CD8-positive, alpha-beta memory T cell (primary cell): ENCODE measurements at regions not wholly inside any gene's neighbourhood (a gene's known extent, or its start where the extent isn't known, plus 50 kb on each side); places are given as distances from the start of the nearest gene placed in this dataset.

Experiments used
- CTCF ChIA-PET: fragments of 350-600 bp; sonication (Branson Sonifier 250); formaldehyde crosslinking; loops from one replicate; lab custom pipeline; 2021; ENCODE audit warnings: antibody characterized with exemption; lab: Charles Lee
- POLR2A ChIA-PET: fragments of 350-600 bp; sonication (Branson Sonifier 250); formaldehyde crosslinking; loops from one replicate; lab custom pipeline; 2021; ENCODE audit warnings: antibody characterized with exemption; lab: Charles Lee
- DNase-seq, 5 donors: peaks; one replicate each; pipeline versions ENCODE4 v3.0.0 to v3.0.0-alpha.2; 2020 to 2022; ENCODE audit warnings: mixed read lengths in 1 of 5
- H3K27ac ChIP-seq: one replicate; pipeline ENCODE4 v1.7.0; 2013; ENCODE audit warnings: low read depth, mild to moderate bottlenecking, low read length, moderate library complexity
- H3K27me3 ChIP-seq: 2 replicates; pipeline ENCODE4 v1.7.0; 2013; ENCODE audit warnings: low read length, mild to moderate bottlenecking; ENCODE audit not compliant: insufficient read depth, poor library complexity, severe bottlenecking
- H3K36me3 ChIP-seq: 2 replicates; pipeline ENCODE4 v1.7.0; 2013; ENCODE audit warnings: mild to moderate bottlenecking, low read length, moderate library complexity; ENCODE audit not compliant: insufficient read depth
- H3K4me1 ChIP-seq: 2 replicates; pipeline ENCODE4 v1.7.0; 2013; ENCODE audit warnings: mild to moderate bottlenecking, low read length, moderate library complexity; ENCODE audit not compliant: insufficient read depth
- H3K4me3 ChIP-seq: 2 replicates; pipeline ENCODE4 v1.7.0; 2013; ENCODE audit warnings: mild to moderate bottlenecking, low read length
- H3K9me3 ChIP-seq: 2 replicates; pipeline ENCODE4 v1.7.0; 2013; ENCODE audit warnings: mild to moderate bottlenecking, low read length
- H3K27ac Mint-ChIP-seq, 8 donors: one replicate each; pipeline ENCODE4 v1.8.0; 2020 to 2021; ENCODE audit warnings: mixed read lengths in 8 of 8, mild to moderate bottlenecking in 6 of 8, inconsistent platforms in 3 of 8, moderate library complexity in 3 of 8
- H3K27me3 Mint-ChIP-seq, 2 donors: one replicate each; pipeline ENCODE4 v1.8.0; 2020 to 2021; ENCODE audit warnings: mixed read lengths in 2 of 2, mild to moderate bottlenecking in 1 of 2, moderate library complexity in 1 of 2
- H3K36me3 Mint-ChIP-seq, 3 donors: one replicate each; pipeline ENCODE4 v1.8.0; 2020 to 2021; ENCODE audit warnings: mixed read lengths in 3 of 3, inconsistent platforms in 1 of 3, mild to moderate bottlenecking in 1 of 3
- H3K4me1 Mint-ChIP-seq, 3 donors: one replicate each; pipeline ENCODE4 v1.8.0; 2020 to 2021; ENCODE audit warnings: mixed read lengths in 3 of 3, inconsistent platforms in 1 of 3, mild to moderate bottlenecking in 1 of 3
- H3K4me3 Mint-ChIP-seq, 7 donors: one replicate each; pipeline ENCODE4 v1.8.0; 2020 to 2021; ENCODE audit warnings: mixed read lengths in 7 of 7, mild to moderate bottlenecking in 6 of 7, moderate library complexity in 4 of 7, inconsistent platforms in 2 of 7
- H3K9me3 Mint-ChIP-seq, 5 donors: one replicate each; pipeline ENCODE4 v1.8.0; 2020 to 2022; ENCODE audit warnings: mixed read lengths in 5 of 5, mild to moderate bottlenecking in 3 of 5, moderate library complexity in 2 of 5, inconsistent platforms in 1 of 5

DNA sequence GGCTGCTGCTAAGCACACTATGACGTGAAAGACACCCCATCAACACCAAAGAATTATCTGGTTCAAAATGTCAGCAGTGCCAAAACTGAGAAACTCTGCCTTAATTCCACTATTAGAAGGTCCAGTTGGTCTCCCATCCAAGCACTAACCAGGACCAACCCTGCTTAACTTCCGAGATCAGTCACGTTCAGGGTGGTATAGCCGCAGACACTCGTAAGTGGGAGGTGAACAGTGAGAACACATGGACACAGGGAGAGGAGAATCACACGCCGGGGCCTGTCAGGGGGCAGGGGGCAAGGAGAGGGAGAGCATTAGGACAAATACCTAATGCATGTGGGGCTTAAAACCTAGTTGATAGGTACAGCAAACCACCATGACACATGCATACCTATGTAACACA is 83.4 kb downstream of the C13orf42 start:
- Mint-ChIP-seq H3K27ac (no peak overlapping the region), H3K36me3 (peaks cover 0 to 2% (median 0%) of the 10 kb centered on the region in 3 donors), H3K9me3 (peaks cover 0 to 8% (median 2%) of the 10 kb centered on the region in 5 donors), H3K27me3 (peaks cover 10 to 27% of the 10 kb centered on the region in 2 donors), H3K4me1 (no peaks in the 10 kb centered on the region), H3K4me3 (no peak overlapping the region)
- Histone ChIP-seq H3K27ac (no peak overlapping the region), H3K9me3 (no peaks in the 10 kb centered on the region), H3K4me3 (no peak overlapping the region), H3K4me1 (no peaks in the 10 kb centered on the region), H3K27me3 (no peaks in the 10 kb centered on the region), H3K36me3 (no peaks in the 10 kb centered on the region)
- ChIA-PET CTCF (no interaction called here), POLR2A (no interaction called here)
- DNase-seq: no peak

DNA sequence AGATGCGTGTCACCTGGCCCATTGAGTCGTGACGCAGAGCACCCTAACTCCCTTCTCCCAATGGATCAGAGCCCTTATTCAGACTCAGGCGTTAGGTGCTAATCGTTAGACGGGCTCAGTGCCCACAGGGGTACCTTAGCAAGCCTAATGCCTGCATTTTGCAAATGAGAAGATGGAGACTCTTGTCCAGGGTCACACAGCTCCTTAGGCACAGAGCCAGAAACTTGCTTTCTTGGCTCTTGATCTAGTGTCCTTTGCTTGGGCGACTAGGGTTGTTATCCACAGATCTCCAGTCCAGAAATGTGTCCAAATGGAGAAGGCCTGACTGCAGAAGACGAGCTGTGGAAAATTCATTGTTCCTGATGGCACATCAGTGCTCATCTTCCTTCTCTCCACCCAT is 85.1 kb downstream of the C13orf42 start:
- Mint-ChIP-seq H3K9me3 (peaks cover 0 to 8% (median 2%) of the 10 kb centered on the region in 5 donors), H3K4me3 (no peak overlapping the region), H3K36me3 (peaks cover 0 to 2% (median 0%) of the 10 kb centered on the region in 3 donors), H3K27ac (no peak overlapping the region), H3K4me1 (no peaks in the 10 kb centered on the region), H3K27me3 (peaks cover 10 to 34% of the 10 kb centered on the region in 2 donors)
- no peak for DNase-seq
- H3K4me1 ChIP-seq: no peaks in the 10 kb centered on the region
- H3K9me3 ChIP-seq: no peaks in the 10 kb centered on the region
- H3K27ac ChIP-seq: no peak overlapping the region
- H3K36me3 ChIP-seq: no peaks in the 10 kb centered on the region
- no peaks in the 10 kb centered on the region for H3K27me3 ChIP-seq
- ChIA-PET CTCF (no interaction called here), POLR2A (no interaction called here)
- no peak overlapping the region for H3K4me3 ChIP-seq

DNA sequence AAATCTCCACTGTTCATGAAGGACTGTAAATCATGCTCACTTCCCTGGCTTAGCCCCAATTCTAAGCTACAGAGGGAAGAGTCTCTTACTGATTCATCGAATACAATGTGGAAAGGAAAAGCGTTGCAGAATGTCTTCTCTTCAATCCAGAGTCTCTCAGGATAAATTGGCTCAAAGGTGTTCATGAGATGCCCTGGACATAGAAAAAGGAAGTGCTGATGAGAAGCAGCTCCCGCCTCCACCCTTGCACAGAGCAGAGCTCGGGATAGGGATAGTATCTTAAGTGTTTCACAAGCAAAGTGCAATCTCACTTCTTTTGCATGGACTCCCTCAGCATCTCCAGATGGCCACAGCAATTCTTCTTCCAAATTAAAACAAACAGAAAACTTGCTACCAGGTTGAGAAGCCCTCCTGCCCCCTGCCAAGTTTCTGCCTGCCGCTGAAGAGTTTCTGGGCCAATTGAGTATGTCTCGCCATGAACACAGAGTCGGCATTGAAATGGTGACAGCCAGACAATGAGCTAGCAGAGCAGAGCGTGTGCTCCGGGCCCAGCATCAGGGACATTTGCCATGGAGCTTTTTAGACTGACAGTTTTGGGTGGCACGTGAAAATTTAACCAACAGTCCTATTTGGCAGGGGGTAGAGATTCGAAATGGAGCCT is 85.7 kb downstream of the C13orf42 start:
- H3K27me3 ChIP-seq: no peaks in the 10 kb centered on the region
- no peaks in the 10 kb centered on the region for H3K36me3 ChIP-seq
- H3K4me1 ChIP-seq: no peaks in the 10 kb centered on the region
- no peaks in the 10 kb centered on the region for H3K4me1 Mint-ChIP-seq
- POLR2A ChIA-PET: no interaction called here
- peaks cover 0 to 8% (median 2%) of the 10 kb centered on the region in 5 donors for H3K9me3 Mint-ChIP-seq
- no peak overlapping the region for H3K4me3 Mint-ChIP-seq
- H3K9me3 ChIP-seq: no peaks in the 10 kb centered on the region
- H3K27ac Mint-ChIP-seq: no peak overlapping the region
- H3K27me3 Mint-ChIP-seq: peaks cover 10 to 40% of the 10 kb centered on the region in 2 donors
- CTCF ChIA-PET: no interaction called here
- peaks cover 0 to 2% (median 0%) of the 10 kb centered on the region in 3 donors for H3K36me3 Mint-ChIP-seq
- H3K27ac ChIP-seq: no peak overlapping the region
- no peak overlapping the region for H3K4me3 ChIP-seq
- no peak for DNase-seq

DNA sequence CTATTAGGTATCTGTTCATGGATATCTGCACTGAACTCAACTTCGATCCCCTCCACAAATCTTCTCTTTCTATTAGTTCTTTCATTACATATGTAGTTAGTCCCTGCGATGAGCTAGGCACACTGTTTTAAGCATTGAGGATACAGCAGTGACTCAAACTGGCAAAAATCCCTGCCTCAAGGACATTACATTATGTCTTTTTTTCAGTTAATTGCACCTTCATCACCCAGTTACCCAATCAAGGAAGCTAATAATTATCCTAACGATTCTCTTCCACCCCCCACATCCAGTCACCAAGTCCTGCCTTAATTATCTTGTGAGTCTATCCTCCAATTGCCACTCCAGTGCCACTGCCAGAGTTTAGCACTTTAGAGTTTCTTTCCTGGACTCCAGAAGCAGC is 89.3 kb downstream of the C13orf42 start:
- Histone ChIP-seq H3K36me3 (no peaks in the 10 kb centered on the region), H3K4me3 (no peak overlapping the region), H3K4me1 (no peaks in the 10 kb centered on the region), H3K27me3 (no peaks in the 10 kb centered on the region), H3K9me3 (no peaks in the 10 kb centered on the region), H3K27ac (no peak overlapping the region)
- Mint-ChIP-seq H3K4me1 (no peaks in the 10 kb centered on the region), H3K27ac (no peak overlapping the region), H3K9me3 (peaks cover 0 to 8% (median 2%) of the 10 kb centered on the region in 5 donors), H3K36me3 (peaks cover 0 to 2% (median 0%) of the 10 kb centered on the region in 3 donors), H3K4me3 (no peak overlapping the region), H3K27me3 (peaks cover 4 to 27% of the 10 kb centered on the region in 2 donors)
- ChIA-PET CTCF (no interaction called here), POLR2A (no interaction called here)
- DNase-seq: no peak

DNA sequence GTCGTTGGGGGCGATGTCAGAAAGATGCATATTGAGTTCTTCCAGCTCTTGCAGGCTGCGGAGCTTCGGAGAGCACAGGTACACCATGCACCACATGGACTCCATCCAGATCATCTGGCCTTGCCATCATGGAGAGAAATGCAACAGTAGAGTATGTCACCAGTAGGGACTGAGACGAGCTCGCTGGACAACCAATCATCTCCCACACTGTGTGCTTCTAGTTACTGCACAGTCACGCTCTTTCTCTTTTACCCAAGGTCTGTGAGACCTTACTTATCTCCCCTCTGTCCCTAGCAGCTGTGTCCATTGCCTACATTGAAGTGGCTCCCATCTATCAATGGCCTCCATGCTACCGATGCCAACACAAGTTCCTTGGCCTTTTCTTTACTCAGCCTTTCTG is 90.5 kb downstream of the C13orf42 start:
- no peak for DNase-seq
- Histone ChIP-seq H3K27me3 (no peaks in the 10 kb centered on the region), H3K9me3 (no peaks in the 10 kb centered on the region), H3K4me3 (no peak overlapping the region), H3K36me3 (no peaks in the 10 kb centered on the region), H3K4me1 (no peaks in the 10 kb centered on the region), H3K27ac (no peak overlapping the region)
- POLR2A ChIA-PET: no interaction called here
- CTCF ChIA-PET: no interaction called here
- Mint-ChIP-seq H3K36me3 (peaks cover 0 to 2% (median 0%) of the 10 kb centered on the region in 3 donors), H3K27ac (no peak overlapping the region), H3K9me3 (peaks cover 0 to 8% (median 2%) of the 10 kb centered on the region in 5 donors), H3K4me3 (no peak overlapping the region), H3K4me1 (no peaks in the 10 kb centered on the region), H3K27me3 (peaks cover 4 to 25% of the 10 kb centered on the region in 2 donors)

DNA sequence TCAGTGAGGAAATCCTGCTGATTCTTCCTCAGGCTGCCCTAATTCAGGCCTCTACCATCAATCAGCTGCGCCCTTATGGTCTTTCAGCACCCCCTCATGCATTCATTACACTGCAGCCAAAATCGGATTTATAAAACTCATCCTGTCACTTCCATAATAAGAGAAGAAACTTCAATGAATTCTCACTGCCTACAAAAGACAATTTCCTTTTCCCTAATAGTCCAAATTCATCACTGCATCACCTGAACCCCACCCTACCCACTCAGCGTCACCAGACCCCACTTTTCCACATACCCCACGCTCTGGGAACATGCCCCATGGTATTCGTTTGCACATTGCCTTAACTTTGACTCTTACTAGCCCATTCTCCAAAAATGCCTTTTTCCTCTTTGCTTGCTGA is 92.0 kb downstream of the C13orf42 start:
- no peak for DNase-seq
- Mint-ChIP-seq H3K36me3 (peaks cover 0 to under 1% (median 0%) of the 10 kb centered on the region in 3 donors), H3K4me1 (no peaks in the 10 kb centered on the region), H3K9me3 (peaks cover 0 to 12% (median 3%) of the 10 kb centered on the region in 5 donors), H3K27ac (no peak overlapping the region), H3K4me3 (no peak overlapping the region), H3K27me3 (peaks cover 4 to 21% of the 10 kb centered on the region in 2 donors)
- H3K27ac ChIP-seq: no peak overlapping the region
- H3K4me1 ChIP-seq: no peaks in the 10 kb centered on the region
- no peaks in the 10 kb centered on the region for H3K9me3 ChIP-seq
- H3K4me3 ChIP-seq: no peak overlapping the region
- no peaks in the 10 kb centered on the region for H3K36me3 ChIP-seq
- H3K27me3 ChIP-seq: no peaks in the 10 kb centered on the region
- CTCF ChIA-PET: no interaction called here
- POLR2A ChIA-PET: no interaction called here

DNA sequence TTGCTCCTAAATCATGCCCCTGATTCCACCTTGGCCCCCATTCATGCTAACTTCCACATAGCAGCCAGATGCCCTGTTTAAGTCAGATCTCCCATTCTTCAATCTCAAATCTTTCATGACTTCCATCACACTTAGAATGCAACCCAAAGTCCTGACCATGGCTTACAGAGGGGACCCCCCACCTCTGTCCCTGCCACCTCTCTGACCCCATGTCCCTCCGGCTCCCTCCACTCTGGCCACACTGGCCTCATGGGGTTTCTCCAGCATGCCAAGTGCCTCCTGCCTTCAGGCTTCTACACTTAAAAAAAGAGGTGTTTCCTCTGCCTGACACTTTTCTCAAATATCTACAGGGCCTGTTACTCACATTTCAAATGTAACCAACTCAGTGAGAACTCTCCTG is 93.6 kb downstream of the C13orf42 start:
- POLR2A ChIA-PET: no interaction called here
- no peak for DNase-seq
- peaks cover 0 to 15% (median 9%) of the 10 kb centered on the region in 5 donors for H3K9me3 Mint-ChIP-seq
- H3K36me3 ChIP-seq: no peaks in the 10 kb centered on the region
- no peaks in the 10 kb centered on the region for H3K27me3 ChIP-seq
- no peak overlapping the region for H3K27ac ChIP-seq
- no peaks in the 10 kb centered on the region for H3K4me1 Mint-ChIP-seq
- peaks cover 0 to 3% (median 0%) of the 10 kb centered on the region in 3 donors for H3K36me3 Mint-ChIP-seq
- CTCF ChIA-PET: no interaction called here
- no peak overlapping the region for H3K4me3 Mint-ChIP-seq
- H3K4me1 ChIP-seq: no peaks in the 10 kb centered on the region
- no peak overlapping the region for H3K27ac Mint-ChIP-seq
- no peak overlapping the region for H3K4me3 ChIP-seq
- H3K27me3 Mint-ChIP-seq: peaks cover 1 to 17% of the 10 kb centered on the region in 2 donors
- no peaks in the 10 kb centered on the region for H3K9me3 ChIP-seq

DNA sequence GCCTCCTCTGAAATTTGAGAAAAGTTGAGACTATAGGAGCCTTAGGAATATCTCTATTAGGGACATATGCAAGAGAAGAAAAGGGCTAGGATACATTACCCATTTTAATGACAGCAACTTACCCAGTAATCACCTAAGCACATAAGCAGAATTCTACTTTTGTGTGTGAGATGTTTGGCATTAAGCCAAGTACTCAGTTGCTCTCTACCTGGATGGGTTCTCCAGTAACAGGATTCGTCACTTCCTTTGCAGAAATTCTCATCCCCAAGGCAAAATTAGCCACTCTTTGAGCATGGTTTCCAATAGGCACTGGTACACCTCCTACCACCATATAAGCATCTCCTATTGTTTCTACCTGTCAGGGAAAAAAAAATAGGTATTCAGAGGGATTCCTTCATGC is 95.1 kb downstream of the C13orf42 start:
- ChIA-PET POLR2A (no interaction called here), CTCF (no interaction called here)
- Histone ChIP-seq H3K27me3 (no peaks in the 10 kb centered on the region), H3K4me3 (no peak overlapping the region), H3K36me3 (no peaks in the 10 kb centered on the region), H3K9me3 (no peaks in the 10 kb centered on the region), H3K4me1 (no peaks in the 10 kb centered on the region), H3K27ac (no peak overlapping the region)
- H3K9me3 Mint-ChIP-seq: peaks cover 0 to 15% (median 9%) of the 10 kb centered on the region in 5 donors
- peaks cover 1 to 10% of the 10 kb centered on the region in 2 donors for H3K27me3 Mint-ChIP-seq
- no peaks in the 10 kb centered on the region for H3K4me1 Mint-ChIP-seq
- no peak overlapping the region for H3K27ac Mint-ChIP-seq
- H3K36me3 Mint-ChIP-seq: peaks cover 0 to 3% (median 0%) of the 10 kb centered on the region in 3 donors
- DNase-seq: no peak
- no peak overlapping the region for H3K4me3 Mint-ChIP-seq
